ENCODE measurements at regions not wholly inside any gene's neighbourhood (a gene's known extent, or its start where the extent isn't known, plus 50 kb on each side); places are given as distances from the start of the nearest gene placed in this dataset.

GRCh38 chr18:41486575-41486974, 468.5 kb upstream of the PIK3C3 start:
- Histone ChIP-seq H3K27ac (ENCODE audit: low read depth, low read length, poor library complexity, severe bottlenecking) (no peak overlapping the region), H3K4me2 (ENCODE audit: low read length) (no peak overlapping the region), H4K20me1 (ENCODE audit: insufficient read depth, low read length) (no peaks in the 10 kb centered on the region), H2AFZ (ENCODE audit: low read length) (no peak overlapping the region), H3F3A (ENCODE audit: insufficient read depth, low read length) (no peaks in the 10 kb centered on the region), H3K4me1 (ENCODE audit: insufficient read depth, low read length, severe bottlenecking) (no peaks in the 10 kb centered on the region), H3K9me3 (ENCODE audit: low read length) (no peaks in the 10 kb centered on the region), H3K9ac (ENCODE audit: low read length) (no peak overlapping the region), H3K4me3 (ENCODE audit: low read depth, low read length, poor library complexity, severe bottlenecking) (no peak overlapping the region), H3K27me3 (ENCODE audit: insufficient read depth, low read length) (no peaks in the 10 kb centered on the region), H3K9me2 (ENCODE audit: low read depth, low read length) (no peaks in the 10 kb centered on the region), H3K36me3 (ENCODE audit: insufficient read depth, low read length) (no peaks in the 10 kb centered on the region), H3K79me2 (ENCODE audit: insufficient read depth, low read length) (no peaks in the 10 kb centered on the region)
- TF ChIP-seq, protein P1, sequence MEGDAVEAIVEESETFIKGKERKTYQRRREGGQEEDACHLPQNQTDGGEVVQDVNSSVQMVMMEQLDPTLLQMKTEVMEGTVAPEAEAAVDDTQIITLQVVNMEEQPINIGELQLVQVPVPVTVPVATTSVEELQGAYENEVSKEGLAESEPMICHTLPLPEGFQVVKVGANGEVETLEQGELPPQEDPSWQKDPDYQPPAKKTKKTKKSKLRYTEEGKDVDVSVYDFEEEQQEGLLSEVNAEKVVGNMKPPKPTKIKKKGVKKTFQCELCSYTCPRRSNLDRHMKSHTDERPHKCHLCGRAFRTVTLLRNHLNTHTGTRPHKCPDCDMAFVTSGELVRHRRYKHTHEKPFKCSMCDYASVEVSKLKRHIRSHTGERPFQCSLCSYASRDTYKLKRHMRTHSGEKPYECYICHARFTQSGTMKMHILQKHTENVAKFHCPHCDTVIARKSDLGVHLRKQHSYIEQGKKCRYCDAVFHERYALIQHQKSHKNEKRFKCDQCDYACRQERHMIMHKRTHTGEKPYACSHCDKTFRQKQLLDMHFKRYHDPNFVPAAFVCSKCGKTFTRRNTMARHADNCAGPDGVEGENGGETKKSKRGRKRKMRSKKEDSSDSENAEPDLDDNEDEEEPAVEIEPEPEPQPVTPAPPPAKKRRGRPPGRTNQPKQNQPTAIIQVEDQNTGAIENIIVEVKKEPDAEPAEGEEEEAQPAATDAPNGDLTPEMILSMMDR (IDR thresholded peaks at IDR 0.05; ENCODE audit: low read length) = no peak
- TF ChIP-seq EZH2 (IDR thresholded peaks at IDR 0.05; ENCODE audit: borderline replicate concordance, low read length) = no peak

- Histone ChIP-seq H3K9me2 (ENCODE audit: low read depth, low read length) (no peaks in the 10 kb centered on the region), H3K4me2 (ENCODE audit: low read length) (no peak overlapping the region), H2AFZ (ENCODE audit: low read length) (no peak overlapping the region), H3F3A (ENCODE audit: insufficient read depth, low read length) (no peaks in the 10 kb centered on the region), H4K20me1 (ENCODE audit: insufficient read depth, low read length) (no peaks in the 10 kb centered on the region), H3K9me3 (ENCODE audit: low read length) (no peaks in the 10 kb centered on the region), H3K79me2 (ENCODE audit: insufficient read depth, low read length) (no peaks in the 10 kb centered on the region), H3K27ac (ENCODE audit: low read depth, low read length, poor library complexity, severe bottlenecking) (no peak overlapping the region), H3K27me3 (ENCODE audit: insufficient read depth, low read length) (no peaks in the 10 kb centered on the region), H3K9ac (ENCODE audit: low read length) (no peak overlapping the region), H3K36me3 (ENCODE audit: insufficient read depth, low read length) (no peaks in the 10 kb centered on the region), H3K4me1 (ENCODE audit: insufficient read depth, low read length, severe bottlenecking) (no peaks in the 10 kb centered on the region), H3K4me3 (ENCODE audit: low read depth, low read length, poor library complexity, severe bottlenecking) (no peak overlapping the region)
- TF ChIP-seq EZH2 (IDR thresholded peaks at IDR 0.05; ENCODE audit: borderline replicate concordance, low read length) = no peak
- TF ChIP-seq, protein P1 (IDR thresholded peaks at IDR 0.05; ENCODE audit: low read length) = no peak
Measured at GRCh38 chr18:41484069-41484468, 471.0 kb upstream of the PIK3C3 start.

DNA sequence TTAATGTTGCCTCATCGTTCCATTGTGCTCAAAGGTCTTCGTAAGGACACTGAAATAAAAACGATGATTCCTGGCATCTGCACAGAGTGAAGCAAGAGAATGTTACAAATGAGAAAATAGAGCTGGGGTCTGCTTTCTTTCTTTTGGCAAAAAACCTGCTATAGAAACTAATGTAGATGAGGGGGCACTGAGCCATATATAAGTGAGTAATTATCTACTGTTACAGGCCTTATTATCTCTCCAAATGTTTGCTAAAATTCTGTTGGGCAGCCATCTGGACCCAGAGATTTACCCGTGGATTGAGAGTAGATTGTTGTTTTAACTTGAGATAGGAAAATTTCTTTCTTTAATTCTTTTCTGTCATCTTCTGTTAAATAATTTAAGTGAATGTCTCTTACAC, 472.5 kb upstream of the PIK3C3 start:
- H3K27me3 ChIP-seq (ENCODE audit: insufficient read depth, low read length) = no peaks in the 10 kb centered on the region
- no peaks in the 10 kb centered on the region for H3K36me3 ChIP-seq (ENCODE audit: insufficient read depth, low read length)
- H3K9ac ChIP-seq (ENCODE audit: low read length) = no peak overlapping the region
- H3K79me2 ChIP-seq (ENCODE audit: insufficient read depth, low read length) = no peaks in the 10 kb centered on the region
- H3K4me2 ChIP-seq (ENCODE audit: low read length) = no peak overlapping the region
- H3F3A ChIP-seq (ENCODE audit: insufficient read depth, low read length) = no peaks in the 10 kb centered on the region
- no peak for TF ChIP-seq EZH2 (IDR thresholded peaks at IDR 0.05; ENCODE audit: borderline replicate concordance, low read length)
- TF ChIP-seq, protein P1 (IDR thresholded peaks at IDR 0.05; ENCODE audit: low read length) = no peak
- H3K27ac ChIP-seq (ENCODE audit: low read depth, low read length, poor library complexity, severe bottlenecking) = no peak overlapping the region
- no peaks in the 10 kb centered on the region for H4K20me1 ChIP-seq (ENCODE audit: insufficient read depth, low read length)
- H3K4me1 ChIP-seq (ENCODE audit: insufficient read depth, low read length, severe bottlenecking) = no peaks in the 10 kb centered on the region
- H3K9me3 ChIP-seq (ENCODE audit: low read length) = no peaks in the 10 kb centered on the region
- H3K4me3 ChIP-seq (ENCODE audit: low read depth, low read length, poor library complexity, severe bottlenecking) = no peak overlapping the region
- H3K9me2 ChIP-seq (ENCODE audit: low read depth, low read length) = no peaks in the 10 kb centered on the region
- H2AFZ ChIP-seq (ENCODE audit: low read length) = no peak overlapping the region
